Esophagus muscularis mucosa (tissue), 4 donors: ENCODE measurements at regions not wholly inside any gene's neighbourhood (a gene's known extent, or its start where the extent isn't known, plus 50 kb on each side); places are given as distances from the start of the nearest gene placed in this dataset.

Experiments
- DNase-seq: peaks from one replicate; pipeline ENCODE4 v3.0.0-alpha.2; 2017; ENCODE audit errors: extremely low spot score
- H3K27ac ChIP-seq, 4 donors: fragments of 200-600 bp; sonication (generic); replicated peaks in 1 of 4; 1 replicate in 3 of 4; 2 replicates in 1 of 4; pipeline ENCODE4 v1.5.1; 2016 to 2019; ENCODE audit warnings: mild to moderate bottlenecking in 1 of 4
- H3K27me3 ChIP-seq, 4 donors: fragments of 200-600 bp; sonication (generic); one replicate each; pipeline versions ENCODE4 v1.5.1 to v1.6.0; 2016 to 2019
- H3K36me3 ChIP-seq, 4 donors: fragments of 200-600 bp; sonication (generic); one replicate each; pipeline ENCODE4 v1.5.1; 2016 to 2019
- H3K4me1 ChIP-seq, 4 donors: fragments of 200-600 bp; sonication (generic); one replicate each; pipeline ENCODE4 v1.5.1; 2016 to 2019
- H3K4me3 ChIP-seq, 4 donors: fragments of 200-600 bp; sonication (generic); 1 replicate in 2 of 4; 2 replicates in 2 of 4; pipeline ENCODE4 v1.5.1; 2016 to 2019; ENCODE audit warnings: mild to moderate bottlenecking in 4 of 4, moderate library complexity in 1 of 4
- H3K9me3 ChIP-seq, 4 donors: fragments of 200-600 bp; sonication (generic); 1 replicate in 3 of 4; 2 replicates in 1 of 4; pipeline ENCODE4 v1.5.1; 2016 to 2019
- EP300 ChIP-seq: sonication (generic); formaldehyde crosslinking; IDR thresholded peaks from one replicate; pipeline ENCODE4 v1.6.1; 2017; ENCODE audit warnings: antibody characterized with exemption
- POLR2A ChIP-seq: fragments of 450-650 bp; IDR thresholded peaks from one replicate; pipeline ENCODE4 v1.6.1; 2017; ENCODE audit warnings: antibody characterized with exemption, moderate library complexity, mild to moderate bottlenecking, low read depth
- POLR2AphosphoS5 ChIP-seq, 2 donors: sonication (generic); formaldehyde crosslinking; IDR thresholded peaks; one replicate each; pipeline ENCODE4 v1.6.1; 2017; ENCODE audit warnings: antibody characterized with exemption in 2 of 2
- WGBS: methylation state at CpG from one replicate; pipeline ENCODE4 v1.1.5; 2018; 5-methylcytosine and 5-hydroxymethylcytosine counted together
- intact Hi-C: fragments of 100-400 bp; cut with DNase I; formaldehyde crosslinking; loops from one replicate; pipeline ENCODE4 v1.15.1; 2023
- TF ChIP-seq, protein P1 (sequence below), 3 experiments: fragments of 200-600 bp in 2 of 3; fragments of 450-650 bp in 1 of 3; sonication (generic) in 2 of 3; IDR thresholded peaks; one replicate each; pipeline ENCODE4 v1.5.1; 2017 to 2019; ENCODE audit warnings: antibody characterized with exemption in 3 of 3, mild to moderate bottlenecking in 2 of 3, moderate library complexity in 1 of 3

- H3K9me3 ChIP-seq = no peaks in the 10 kb centered on the region
- no peak overlapping the region for H3K4me3 ChIP-seq
- peaks cover 7 to 17% (median 11%) of the 10 kb centered on the region in 4 donors for H3K4me1 ChIP-seq
- intact Hi-C loops = no loop called here
- no peak overlapping the region for H3K27ac ChIP-seq
- WGBS = 80% methylated on average over 1 of the region's 1 CpG
- H3K36me3 ChIP-seq = no peaks in the 10 kb centered on the region
- no peaks in the 10 kb centered on the region for H3K27me3 ChIP-seq
- TF ChIP-seq POLR2AphosphoS5 (IDR thresholded peaks at IDR 0.05) = no peak
- TF ChIP-seq, protein P1, sequence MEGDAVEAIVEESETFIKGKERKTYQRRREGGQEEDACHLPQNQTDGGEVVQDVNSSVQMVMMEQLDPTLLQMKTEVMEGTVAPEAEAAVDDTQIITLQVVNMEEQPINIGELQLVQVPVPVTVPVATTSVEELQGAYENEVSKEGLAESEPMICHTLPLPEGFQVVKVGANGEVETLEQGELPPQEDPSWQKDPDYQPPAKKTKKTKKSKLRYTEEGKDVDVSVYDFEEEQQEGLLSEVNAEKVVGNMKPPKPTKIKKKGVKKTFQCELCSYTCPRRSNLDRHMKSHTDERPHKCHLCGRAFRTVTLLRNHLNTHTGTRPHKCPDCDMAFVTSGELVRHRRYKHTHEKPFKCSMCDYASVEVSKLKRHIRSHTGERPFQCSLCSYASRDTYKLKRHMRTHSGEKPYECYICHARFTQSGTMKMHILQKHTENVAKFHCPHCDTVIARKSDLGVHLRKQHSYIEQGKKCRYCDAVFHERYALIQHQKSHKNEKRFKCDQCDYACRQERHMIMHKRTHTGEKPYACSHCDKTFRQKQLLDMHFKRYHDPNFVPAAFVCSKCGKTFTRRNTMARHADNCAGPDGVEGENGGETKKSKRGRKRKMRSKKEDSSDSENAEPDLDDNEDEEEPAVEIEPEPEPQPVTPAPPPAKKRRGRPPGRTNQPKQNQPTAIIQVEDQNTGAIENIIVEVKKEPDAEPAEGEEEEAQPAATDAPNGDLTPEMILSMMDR (IDR thresholded peaks at IDR 0.05) = no peak
- no peak for TF ChIP-seq EP300
- TF ChIP-seq POLR2A = no peak
- no peak for DNase-seq
These were observed 314.5 kb upstream of the SEMA6D start for GRCh38 chr15:47402829-47403228.

DNA sequence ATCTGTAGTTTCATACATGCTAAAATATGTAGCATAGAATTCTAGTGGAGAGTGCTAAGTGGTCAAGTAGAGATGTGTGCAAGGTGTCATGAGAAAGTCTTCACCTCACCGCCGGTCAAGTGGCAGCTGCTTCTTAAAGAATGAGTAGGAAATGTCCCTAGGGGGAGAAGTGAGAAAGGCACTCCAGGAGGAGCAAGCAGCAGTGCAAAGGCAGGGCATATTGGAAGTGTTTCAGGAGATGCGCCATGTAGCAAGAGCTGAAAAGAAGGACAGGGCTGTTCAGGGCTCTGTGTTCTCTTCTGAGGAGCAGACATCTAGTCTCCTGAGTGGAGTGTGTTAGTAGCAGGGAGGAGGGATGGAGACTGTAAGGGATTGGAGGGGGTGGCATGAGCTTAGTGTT lies 312.4 kb upstream of the SEMA6D start:
- Histone ChIP-seq H3K4me3 (no peak overlapping the region), H3K9me3 (no peaks in the 10 kb centered on the region), H3K27ac (no peak overlapping the region), H3K4me1 (peaks cover 13 to 22% (median 21%) of the 10 kb centered on the region in 4 donors), H3K27me3 (no peaks in the 10 kb centered on the region), H3K36me3 (no peaks in the 10 kb centered on the region)
- intact Hi-C loops = no loop called here
- WGBS = 95% methylated on average over 3 of the region's 3 CpGs
- no peak for TF ChIP-seq POLR2A
- TF ChIP-seq POLR2AphosphoS5 (IDR thresholded peaks at IDR 0.05) = no peak
- no peak for TF ChIP-seq EP300
- TF ChIP-seq, protein P1 (IDR thresholded peaks at IDR 0.05) = no peak
- DNase-seq = no peak

GRCh38 chr15:47405365-47406162 lies 311.7 kb upstream of the SEMA6D start:
- 80% methylated on average over 5 of the region's 5 CpGs for WGBS
- DNase-seq = no peak
- TF ChIP-seq POLR2A = no peak
- no peak for TF ChIP-seq POLR2AphosphoS5 (IDR thresholded peaks at IDR 0.05)
- TF ChIP-seq, protein P1 (IDR thresholded peaks at IDR 0.05) = no peak
- TF ChIP-seq EP300 = no peak
- Histone ChIP-seq H3K4me3 (no peak overlapping the region), H3K4me1 (peaks cover 13 to 29% (median 27%) of the 10 kb centered on the region in 4 donors), H3K9me3 (no peaks in the 10 kb centered on the region), H3K36me3 (no peaks in the 10 kb centered on the region), H3K27ac (no peak overlapping the region), H3K27me3 (no peaks in the 10 kb centered on the region)
- intact Hi-C loops = no loop called here

- WGBS = 92% methylated on average over 5 of the region's 5 CpGs
- no peak for DNase-seq
- H3K36me3 ChIP-seq = no peaks in the 10 kb centered on the region
- H3K4me1 ChIP-seq = peaks cover 13 to 51% (median 48%) of the 10 kb centered on the region in 4 donors
- H3K9me3 ChIP-seq = no peaks in the 10 kb centered on the region
- H3K4me3 ChIP-seq = no peak overlapping the region
- no peaks in the 10 kb centered on the region for H3K27me3 ChIP-seq
- no peak overlapping the region for H3K27ac ChIP-seq
- intact Hi-C loops = no loop called here
- TF ChIP-seq POLR2A (no peak), POLR2AphosphoS5 (IDR thresholded peaks at IDR 0.05) (no peak), EP300 (no peak)
- TF ChIP-seq, protein P1 (IDR thresholded peaks at IDR 0.05) = no peak
These were observed 309.6 kb upstream of the SEMA6D start for GRCh38 chr15:47407692-47408091.
